ENCODE measurements at regions not wholly inside any gene's neighbourhood (a gene's known extent, or its start where the extent isn't known, plus 50 kb on each side); places are given as distances from the start of the nearest gene placed in this dataset.

DNA sequence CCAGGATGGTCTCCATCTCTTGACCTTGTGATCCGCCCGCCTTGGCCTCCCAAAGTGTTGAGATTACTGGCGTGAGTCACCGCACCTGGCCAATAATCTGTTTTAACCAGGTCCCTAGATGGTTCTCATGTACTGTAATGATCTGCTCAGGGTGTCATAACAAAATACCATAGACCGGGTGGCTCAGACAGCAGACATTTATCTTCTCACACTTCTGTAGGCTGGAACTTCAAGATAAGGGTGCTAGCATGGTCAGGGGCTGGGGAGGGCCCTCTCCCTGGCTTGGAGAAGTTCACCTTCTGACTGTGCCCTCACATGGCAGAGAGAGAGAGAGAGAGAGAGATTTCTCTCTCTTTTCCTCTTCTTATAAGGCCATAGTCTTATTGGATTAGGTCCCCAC, 279.4 kb upstream of the LYZL1 start (continued):
- TF ChIP-seq, protein P1, sequence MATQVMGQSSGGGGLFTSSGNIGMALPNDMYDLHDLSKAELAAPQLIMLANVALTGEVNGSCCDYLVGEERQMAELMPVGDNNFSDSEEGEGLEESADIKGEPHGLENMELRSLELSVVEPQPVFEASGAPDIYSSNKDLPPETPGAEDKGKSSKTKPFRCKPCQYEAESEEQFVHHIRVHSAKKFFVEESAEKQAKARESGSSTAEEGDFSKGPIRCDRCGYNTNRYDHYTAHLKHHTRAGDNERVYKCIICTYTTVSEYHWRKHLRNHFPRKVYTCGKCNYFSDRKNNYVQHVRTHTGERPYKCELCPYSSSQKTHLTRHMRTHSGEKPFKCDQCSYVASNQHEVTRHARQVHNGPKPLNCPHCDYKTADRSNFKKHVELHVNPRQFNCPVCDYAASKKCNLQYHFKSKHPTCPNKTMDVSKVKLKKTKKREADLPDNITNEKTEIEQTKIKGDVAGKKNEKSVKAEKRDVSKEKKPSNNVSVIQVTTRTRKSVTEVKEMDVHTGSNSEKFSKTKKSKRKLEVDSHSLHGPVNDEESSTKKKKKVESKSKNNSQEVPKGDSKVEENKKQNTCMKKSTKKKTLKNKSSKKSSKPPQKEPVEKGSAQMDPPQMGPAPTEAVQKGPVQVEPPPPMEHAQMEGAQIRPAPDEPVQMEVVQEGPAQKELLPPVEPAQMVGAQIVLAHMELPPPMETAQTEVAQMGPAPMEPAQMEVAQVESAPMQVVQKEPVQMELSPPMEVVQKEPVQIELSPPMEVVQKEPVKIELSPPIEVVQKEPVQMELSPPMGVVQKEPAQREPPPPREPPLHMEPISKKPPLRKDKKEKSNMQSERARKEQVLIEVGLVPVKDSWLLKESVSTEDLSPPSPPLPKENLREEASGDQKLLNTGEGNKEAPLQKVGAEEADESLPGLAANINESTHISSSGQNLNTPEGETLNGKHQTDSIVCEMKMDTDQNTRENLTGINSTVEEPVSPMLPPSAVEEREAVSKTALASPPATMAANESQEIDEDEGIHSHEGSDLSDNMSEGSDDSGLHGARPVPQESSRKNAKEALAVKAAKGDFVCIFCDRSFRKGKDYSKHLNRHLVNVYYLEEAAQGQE (IDR thresholded peaks at IDR 0.05; ENCODE audit: borderline replicate concordance), result peak; percentile 17; the same call in 1 of the 2 replicates
- TF ChIP-seq, protein P1 (CRISPR knock-in tag; IDR thresholded peaks at IDR 0.05; ENCODE audit: low read depth), result no peak
- TF ChIP-seq ZNF23 (CRISPR knock-in tag; IDR thresholded peaks at IDR 0.05) (no peak), CEBPG (CRISPR knock-in tag; IDR thresholded peaks at IDR 0.05) (no peak), CEBPG (tag; conservative IDR thresholded peaks at IDR 0.05 in 1 of 2, IDR thresholded peaks at IDR 0.05 in 1 of 2) (no peak), RBM14 (IDR thresholded peaks at IDR 0.05; ENCODE audit: borderline replicate concordance, insufficient read depth, low read depth, low read length) (no peak), ZNF76 (CRISPR knock-in tag; IDR thresholded peaks at IDR 0.05; ENCODE audit: borderline replicate concordance) (no peak), ZNF586 (CRISPR knock-in tag; conservative IDR thresholded peaks at IDR 0.05) (no peak), ZKSCAN1 (IDR thresholded peaks at IDR 0.05; ENCODE audit: low read depth, low read length) (no peak), ZC3H8 (IDR thresholded peaks at IDR 0.05) (no peak), POLR2H (tag; IDR thresholded peaks at IDR 0.05; ENCODE audit: low read depth) (no peak), PHB (CRISPR knock-in tag; IDR thresholded peaks at IDR 0.05) (no peak), SREBF2 (CRISPR knock-in tag; IDR thresholded peaks at IDR 0.05) (no peak), CC2D1A (IDR thresholded peaks at IDR 0.05) (peak; percentile 99), NR2C1 (IDR thresholded peaks at IDR 0.05) (peak; percentile 60), NR2C1 (tag; IDR thresholded peaks at IDR 0.05) (peak; percentile 84), SMARCE1 (IDR thresholded peaks at IDR 0.05) (peak; percentile 98), SMAD2 (IDR thresholded peaks at IDR 0.05; ENCODE audit: low read depth, low read length) (no peak), NR2C2 (CRISPR knock-in tag; IDR thresholded peaks at IDR 0.05) (0 out of 2 replicates have a peak, but pooled peaks have one; percentile 33), NR2C2 (tag; IDR thresholded peaks at IDR 0.05) (peak; percentile 63; the same call in 1 of the 2 replicates), ZNF232 (CRISPR knock-in tag; IDR thresholded peaks at IDR 0.05) (no peak), MTA1 (IDR thresholded peaks at IDR 0.05; ENCODE audit: borderline replicate concordance) (peak; percentile 92), FOXJ2 (tag; IDR thresholded peaks at IDR 0.05) (peak; percentile 77), CBX8 (IDR thresholded peaks at IDR 0.05; ENCODE audit: borderline replicate concordance, extremely low read depth, low read depth, low read length, poor library complexity, severe bottlenecking) (no peak)
- TF ChIP-seq, protein P2, sequence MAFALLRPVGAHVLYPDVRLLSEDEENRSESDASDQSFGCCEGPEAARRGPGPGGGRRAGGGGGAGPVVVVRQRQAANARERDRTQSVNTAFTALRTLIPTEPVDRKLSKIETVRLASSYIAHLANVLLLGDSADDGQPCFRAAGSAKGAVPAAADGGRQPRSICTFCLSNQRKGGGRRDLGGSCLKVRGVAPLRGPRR (CRISPR knock-in tag; IDR thresholded peaks at IDR 0.05), result no peak
